Heart left ventricle (tissue), 13 donors: ENCODE measurements at regions not wholly inside any gene's neighbourhood (a gene's known extent, or its start where the extent isn't known, plus 50 kb on each side); places are given as distances from the start of the nearest gene placed in this dataset.

Source experiments
- POLR2A ChIP-seq, 2 donors: fragments of 450-650 bp; IDR thresholded peaks; one replicate each; pipeline ENCODE4 v1.6.1; 2017; ENCODE audit warnings: antibody characterized with exemption in 2 of 2, mild to moderate bottlenecking in 2 of 2, moderate library complexity in 2 of 2
- TF ChIP-seq, protein P1 (sequence below), 12 donors: fragments of 200-600 bp; sonication (generic) in 4 of 12; IDR thresholded peaks; one replicate each; pipeline versions ENCODE4 v1.5.0 to v1.8.0; 2018 to 2022; ENCODE audit warnings: antibody characterized with exemption in 12 of 12, mild to moderate bottlenecking in 5 of 12
- donor health status: ischemic (EF 13 %, LVEDD 7.1; RV severe dilation, severe dysfunction).
- donor health status: DM: no; HTN: yes; CAD: no.
- donor health status: DM: no; HTN: no; CAD: no.
- donor health status: ischemic (EF 25% LVEDD 6.9; RV normal size, moderate dysfunction).
- donor health status: ischemic (EF 25% LVEDD 5.7; RV mildly dilated, moderate dysfunction).
- donor health status: ischemic (EF 35%, LVEDD 5.7; RV mildly dilated, moderate dysfunction).
- donor health status: nonischemic (EF 11% LVEDD 7.7; RV severe dilation, severe dysfunction).
- donor health status: DM: yes; HTN: yes; CAD: no.
- donor health status: PGD.
- donor health status: ischemic (EF 29% LVEDD 5.4; RV normal size, mild dysfunction).
- donor health status: nonischemic (EF 23%, LVEDD 6.1; RV moderate dilation, normal function).

DNA sequence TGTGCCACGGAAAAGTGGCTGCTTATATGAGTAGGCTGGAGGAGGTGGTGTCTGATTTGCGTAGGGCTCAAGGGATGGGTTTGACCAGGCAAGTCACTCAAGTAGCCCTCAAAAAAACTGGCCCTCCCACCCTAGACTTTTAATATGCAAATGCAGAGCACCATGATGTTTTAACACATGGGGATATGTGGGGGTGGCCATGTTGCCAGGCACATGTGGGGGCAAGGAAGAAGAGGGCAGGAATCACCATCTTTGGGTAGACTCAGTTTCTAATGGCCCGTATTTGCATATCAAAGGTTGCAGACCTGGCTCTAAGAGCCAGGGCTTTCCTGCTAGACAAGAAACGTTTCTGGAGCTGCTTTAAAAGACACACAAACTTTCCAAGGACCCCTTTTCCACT is 307.2 kb upstream of the NDN start:
- TF ChIP-seq, protein P1, sequence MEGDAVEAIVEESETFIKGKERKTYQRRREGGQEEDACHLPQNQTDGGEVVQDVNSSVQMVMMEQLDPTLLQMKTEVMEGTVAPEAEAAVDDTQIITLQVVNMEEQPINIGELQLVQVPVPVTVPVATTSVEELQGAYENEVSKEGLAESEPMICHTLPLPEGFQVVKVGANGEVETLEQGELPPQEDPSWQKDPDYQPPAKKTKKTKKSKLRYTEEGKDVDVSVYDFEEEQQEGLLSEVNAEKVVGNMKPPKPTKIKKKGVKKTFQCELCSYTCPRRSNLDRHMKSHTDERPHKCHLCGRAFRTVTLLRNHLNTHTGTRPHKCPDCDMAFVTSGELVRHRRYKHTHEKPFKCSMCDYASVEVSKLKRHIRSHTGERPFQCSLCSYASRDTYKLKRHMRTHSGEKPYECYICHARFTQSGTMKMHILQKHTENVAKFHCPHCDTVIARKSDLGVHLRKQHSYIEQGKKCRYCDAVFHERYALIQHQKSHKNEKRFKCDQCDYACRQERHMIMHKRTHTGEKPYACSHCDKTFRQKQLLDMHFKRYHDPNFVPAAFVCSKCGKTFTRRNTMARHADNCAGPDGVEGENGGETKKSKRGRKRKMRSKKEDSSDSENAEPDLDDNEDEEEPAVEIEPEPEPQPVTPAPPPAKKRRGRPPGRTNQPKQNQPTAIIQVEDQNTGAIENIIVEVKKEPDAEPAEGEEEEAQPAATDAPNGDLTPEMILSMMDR (IDR thresholded peaks at IDR 0.05), result no peak
- TF ChIP-seq POLR2A (IDR thresholded peaks at IDR 0.05), result no peak
